Endothelial cell (in vitro differentiated cells): ENCODE measurements at regions not wholly inside any gene's neighbourhood (a gene's known extent, or its start where the extent isn't known, plus 50 kb on each side); places are given as distances from the start of the nearest gene placed in this dataset.

Experiments
- DNase-seq: peaks from one replicate; pipeline ENCODE4 v3.0.0; 2021; ENCODE audit warnings: low spot score
- H3K27ac Mint-ChIP-seq: one replicate; pipeline ENCODE4 v1.8.0; 2021; ENCODE audit warnings: mixed read lengths, inconsistent platforms; ENCODE audit not compliant: unreplicated experiment
- H3K27me3 Mint-ChIP-seq: one replicate; pipeline ENCODE4 v1.8.0; 2021; ENCODE audit warnings: mild to moderate bottlenecking, moderate library complexity, mixed read lengths, inconsistent platforms; ENCODE audit not compliant: unreplicated experiment
- H3K36me3 Mint-ChIP-seq: one replicate; pipeline ENCODE4 v1.8.0; 2021; ENCODE audit warnings: mild to moderate bottlenecking, low read depth, mixed read lengths, inconsistent platforms; ENCODE audit not compliant: unreplicated experiment
- H3K4me1 Mint-ChIP-seq: one replicate; pipeline ENCODE4 v1.8.0; 2021; ENCODE audit warnings: mild to moderate bottlenecking, mixed read lengths, inconsistent platforms; ENCODE audit not compliant: unreplicated experiment
- H3K4me3 Mint-ChIP-seq: one replicate; pipeline ENCODE4 v1.8.0; 2021; ENCODE audit warnings: mild to moderate bottlenecking, mixed read lengths, inconsistent platforms; ENCODE audit not compliant: unreplicated experiment
- H3K9me3 Mint-ChIP-seq: one replicate; pipeline ENCODE4 v1.8.0; 2021; ENCODE audit warnings: mixed read lengths, inconsistent platforms; ENCODE audit not compliant: unreplicated experiment
- TF ChIP-seq, protein P1 (sequence below): fragments of 200-600 bp; sonication (generic); IDR thresholded peaks from one replicate; pipeline ENCODE4 v1.5.0; 2021; ENCODE audit warnings: antibody characterized with exemption; ENCODE audit not compliant: unreplicated experiment

DNA sequence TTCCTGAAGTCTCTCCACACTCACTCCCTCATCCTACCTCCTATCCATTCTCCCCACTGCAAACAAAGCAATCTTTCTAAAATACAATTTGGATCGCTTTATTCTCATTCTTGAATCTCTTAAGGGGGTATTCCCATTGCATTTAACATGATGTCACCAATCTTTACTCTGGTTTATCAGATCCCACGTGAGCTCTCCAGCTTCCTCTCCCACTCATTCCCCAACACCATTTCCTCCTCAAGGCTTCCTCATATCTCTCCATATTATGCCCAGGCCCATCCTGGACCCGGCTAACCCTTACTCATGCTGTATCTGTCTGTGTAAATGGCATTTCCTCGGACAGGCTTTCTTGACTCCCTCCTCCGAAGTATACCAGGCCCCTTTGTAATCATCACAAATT, 165.0 kb downstream of the CD47 start:
- H3K9me3 Mint-ChIP-seq = no peaks in the 10 kb centered on the region
- no peak overlapping the region for H3K27ac Mint-ChIP-seq
- no peak for DNase-seq
- TF ChIP-seq, protein P1, sequence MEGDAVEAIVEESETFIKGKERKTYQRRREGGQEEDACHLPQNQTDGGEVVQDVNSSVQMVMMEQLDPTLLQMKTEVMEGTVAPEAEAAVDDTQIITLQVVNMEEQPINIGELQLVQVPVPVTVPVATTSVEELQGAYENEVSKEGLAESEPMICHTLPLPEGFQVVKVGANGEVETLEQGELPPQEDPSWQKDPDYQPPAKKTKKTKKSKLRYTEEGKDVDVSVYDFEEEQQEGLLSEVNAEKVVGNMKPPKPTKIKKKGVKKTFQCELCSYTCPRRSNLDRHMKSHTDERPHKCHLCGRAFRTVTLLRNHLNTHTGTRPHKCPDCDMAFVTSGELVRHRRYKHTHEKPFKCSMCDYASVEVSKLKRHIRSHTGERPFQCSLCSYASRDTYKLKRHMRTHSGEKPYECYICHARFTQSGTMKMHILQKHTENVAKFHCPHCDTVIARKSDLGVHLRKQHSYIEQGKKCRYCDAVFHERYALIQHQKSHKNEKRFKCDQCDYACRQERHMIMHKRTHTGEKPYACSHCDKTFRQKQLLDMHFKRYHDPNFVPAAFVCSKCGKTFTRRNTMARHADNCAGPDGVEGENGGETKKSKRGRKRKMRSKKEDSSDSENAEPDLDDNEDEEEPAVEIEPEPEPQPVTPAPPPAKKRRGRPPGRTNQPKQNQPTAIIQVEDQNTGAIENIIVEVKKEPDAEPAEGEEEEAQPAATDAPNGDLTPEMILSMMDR = no peak
- peaks cover 12% of the 10 kb centered on the region for H3K27me3 Mint-ChIP-seq
- no peak overlapping the region for H3K4me3 Mint-ChIP-seq
- H3K4me1 Mint-ChIP-seq = peaks cover 23% of the 10 kb centered on the region
- peaks cover 23% of the 10 kb centered on the region for H3K36me3 Mint-ChIP-seq

DNA sequence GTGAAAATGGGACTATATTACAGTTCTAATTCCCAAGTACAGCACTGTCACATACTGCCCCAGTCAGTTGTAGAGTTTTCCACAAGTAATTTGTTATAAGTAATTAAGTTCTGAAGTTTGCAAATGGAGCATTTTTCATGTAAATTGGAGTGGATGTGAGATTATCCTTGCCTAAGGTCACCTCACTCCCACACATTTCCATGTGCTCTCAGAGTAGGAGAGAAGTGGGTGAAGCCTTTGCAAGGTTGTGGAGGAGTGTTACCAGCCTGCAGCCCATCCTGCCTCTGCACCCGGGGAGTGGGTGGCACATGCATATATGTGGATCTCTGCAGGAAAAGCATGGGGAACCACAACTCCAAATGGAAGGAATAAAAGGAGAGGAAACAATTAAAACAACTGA, 169.8 kb downstream of the CD47 start:
- Mint-ChIP-seq H3K4me1 (peaks cover 12% of the 10 kb centered on the region), H3K36me3 (peaks cover 20% of the 10 kb centered on the region), H3K27me3 (peaks cover 6% of the 10 kb centered on the region), H3K27ac (no peak overlapping the region), H3K4me3 (no peak overlapping the region), H3K9me3 (no peaks in the 10 kb centered on the region)
- TF ChIP-seq, protein P1 = no peak
- DNase-seq = no peak

DNA sequence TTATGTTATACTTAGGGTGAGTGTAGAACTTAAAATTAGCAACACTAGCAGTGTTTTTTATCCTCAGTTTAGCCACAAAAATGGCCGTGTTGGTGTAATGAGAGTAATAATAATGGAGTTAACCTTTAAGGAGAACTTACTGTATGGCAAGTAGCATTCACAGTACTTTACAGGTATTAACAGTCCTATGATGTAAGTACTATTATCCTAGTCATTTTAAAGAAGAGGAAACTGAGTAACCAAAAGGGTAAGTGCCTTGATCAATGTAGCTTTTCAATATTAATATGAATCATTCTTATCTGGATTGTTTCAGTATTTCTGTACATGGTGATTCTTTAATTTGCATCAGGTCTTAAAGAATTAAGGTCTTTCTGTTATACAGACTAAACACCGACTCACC, 170.3 kb downstream of the CD47 start:
- no peaks in the 10 kb centered on the region for H3K9me3 Mint-ChIP-seq

DNA sequence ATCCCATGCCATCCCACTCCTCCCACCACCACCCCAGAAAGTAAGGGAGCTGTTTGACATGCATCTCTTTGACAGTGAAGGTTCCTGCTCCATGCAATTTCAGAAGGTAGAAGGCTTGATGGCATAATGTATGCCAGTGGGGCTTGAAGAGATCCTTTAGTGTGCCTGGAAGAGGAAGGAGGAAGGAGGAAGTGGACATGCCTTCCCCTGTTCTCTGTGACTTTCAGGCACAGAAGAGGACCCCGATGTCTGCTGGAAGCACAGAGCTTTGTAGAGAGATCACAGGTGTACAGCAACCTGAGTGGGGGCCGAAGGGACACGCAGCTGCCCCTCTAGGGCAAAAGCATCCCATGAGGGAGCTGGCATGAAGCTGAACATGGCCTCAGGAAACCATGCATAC, 171.6 kb downstream of the CD47 start:
- H3K9me3 Mint-ChIP-seq = no peaks in the 10 kb centered on the region
- DNase-seq = no peak
- H3K36me3 Mint-ChIP-seq = peaks cover 8% of the 10 kb centered on the region
- H3K27ac Mint-ChIP-seq = no peak overlapping the region
- TF ChIP-seq, protein P1 = no peak
- H3K27me3 Mint-ChIP-seq = peaks cover 3% of the 10 kb centered on the region
- H3K4me3 Mint-ChIP-seq = no peak overlapping the region
- H3K4me1 Mint-ChIP-seq = peaks cover 6% of the 10 kb centered on the region

More for the DNA sequence above, 170.3 kb downstream of the CD47 start:
- peaks cover 15% of the 10 kb centered on the region for H3K36me3 Mint-ChIP-seq
- DNase-seq = no peak
- TF ChIP-seq, protein P1 = no peak
- peaks cover 2% of the 10 kb centered on the region for H3K27me3 Mint-ChIP-seq
- H3K4me1 Mint-ChIP-seq = peaks cover 7% of the 10 kb centered on the region
- H3K27ac Mint-ChIP-seq = no peak overlapping the region
- H3K4me3 Mint-ChIP-seq = no peak overlapping the region

DNA sequence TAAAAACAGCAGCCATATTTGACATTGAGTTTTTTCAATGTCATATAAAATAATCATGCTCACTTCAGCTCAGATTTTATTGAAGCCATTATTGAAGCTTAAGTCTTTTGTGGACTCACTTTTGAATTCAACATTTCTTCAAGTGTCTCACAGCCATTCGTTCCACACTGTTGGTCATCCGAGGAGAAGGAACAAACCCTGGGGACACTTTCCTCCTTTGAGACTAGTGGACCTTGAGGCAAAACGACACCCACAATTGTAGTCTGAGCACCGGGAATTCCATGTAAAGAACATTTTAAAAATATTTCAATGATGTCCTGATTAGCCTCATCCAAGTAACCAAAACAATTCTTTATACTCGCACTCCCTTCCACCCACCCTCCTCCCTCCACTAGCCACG, 174.7 kb downstream of the CD47 start:
- TF ChIP-seq, protein P1 = no peak
- no peak for DNase-seq
- Mint-ChIP-seq H3K27ac (no peak overlapping the region), H3K27me3 (peaks cover 3% of the 10 kb centered on the region), H3K9me3 (no peaks in the 10 kb centered on the region), H3K4me1 (peaks cover 8% of the 10 kb centered on the region), H3K4me3 (no peak overlapping the region), H3K36me3 (peaks cover 3% of the 10 kb centered on the region)
